ENCODE measurements at regions not wholly inside any gene's neighbourhood (a gene's known extent, or its start where the extent isn't known, plus 50 kb on each side); places are given as distances from the start of the nearest gene placed in this dataset.

DNA sequence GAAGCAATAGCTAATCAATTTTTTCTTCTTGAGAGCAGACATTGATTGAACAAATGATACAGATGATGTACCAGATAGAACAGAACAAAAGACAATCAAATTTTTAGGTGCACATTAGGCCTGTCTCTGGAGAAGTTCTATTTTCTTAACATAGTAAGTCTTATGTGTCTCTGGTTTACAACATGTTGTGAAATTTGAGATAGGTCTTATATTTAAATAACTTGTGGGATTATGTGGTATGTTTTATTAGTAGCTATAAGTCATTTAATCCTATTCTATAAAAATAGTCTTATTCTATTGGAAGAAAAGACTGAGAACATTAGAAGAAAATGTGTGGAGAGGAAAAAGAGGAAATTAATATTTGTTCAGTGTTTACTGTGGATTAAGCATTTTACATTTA lies 358.0 kb downstream of the ATP23 start:
- H3K9me2 ChIP-seq (replicated peaks; ENCODE audit: low read length), result no peaks in the 10 kb centered on the region
- no peak overlapping the region for H3K9ac ChIP-seq (ENCODE audit: low read length)
- H3F3A ChIP-seq (ENCODE audit: low read length, unreplicated experiment), result no peaks in the 10 kb centered on the region
- intact Hi-C loops (cut with micrococcal nuclease), result no loop called here
- CTCF ChIA-PET, result no interaction called here
- no peak overlapping the region for H3K4me3 ChIP-seq (ENCODE audit: low read length)
- DNase-seq, result peak; percentile 31
- H3K27me3 ChIP-seq (ENCODE audit: low read length), result no peaks in the 10 kb centered on the region
- no peaks in the 10 kb centered on the region for H3K9me3 ChIP-seq (ENCODE audit: low read length)
- POLR2A ChIA-PET (ENCODE audit: unreplicated experiment), result no interaction called here
- BruUV-seq (replicated peaks), result no TSS peak
- H3K4me2 ChIP-seq (ENCODE audit: low read length), result no peak overlapping the region
- peak; percentile 62 for ATAC-seq
- TF ChIP-seq EZH2 (IDR thresholded peaks at IDR 0.05; ENCODE audit: low read length, unreplicated experiment) (no peak), EZH2phosphoT487 (IDR thresholded peaks at IDR 0.05; ENCODE audit: borderline replicate concordance, low read length) (no peak)
- no peaks in the 10 kb centered on the region for H4K20me1 ChIP-seq (ENCODE audit: low read length)
- H3K79me2 ChIP-seq (ENCODE audit: low read length), result no peaks in the 10 kb centered on the region
- H2AFZ ChIP-seq (ENCODE audit: low read length), result no peak overlapping the region
- no peak overlapping the region for H3K27ac ChIP-seq (ENCODE audit: low read length)
- H3K4me1 ChIP-seq (ENCODE audit: insufficient read depth, low read length), result peaks cover 30% of the 10 kb centered on the region
- H3K36me3 ChIP-seq (ENCODE audit: low read depth, low read length), result no peaks in the 10 kb centered on the region

DNA sequence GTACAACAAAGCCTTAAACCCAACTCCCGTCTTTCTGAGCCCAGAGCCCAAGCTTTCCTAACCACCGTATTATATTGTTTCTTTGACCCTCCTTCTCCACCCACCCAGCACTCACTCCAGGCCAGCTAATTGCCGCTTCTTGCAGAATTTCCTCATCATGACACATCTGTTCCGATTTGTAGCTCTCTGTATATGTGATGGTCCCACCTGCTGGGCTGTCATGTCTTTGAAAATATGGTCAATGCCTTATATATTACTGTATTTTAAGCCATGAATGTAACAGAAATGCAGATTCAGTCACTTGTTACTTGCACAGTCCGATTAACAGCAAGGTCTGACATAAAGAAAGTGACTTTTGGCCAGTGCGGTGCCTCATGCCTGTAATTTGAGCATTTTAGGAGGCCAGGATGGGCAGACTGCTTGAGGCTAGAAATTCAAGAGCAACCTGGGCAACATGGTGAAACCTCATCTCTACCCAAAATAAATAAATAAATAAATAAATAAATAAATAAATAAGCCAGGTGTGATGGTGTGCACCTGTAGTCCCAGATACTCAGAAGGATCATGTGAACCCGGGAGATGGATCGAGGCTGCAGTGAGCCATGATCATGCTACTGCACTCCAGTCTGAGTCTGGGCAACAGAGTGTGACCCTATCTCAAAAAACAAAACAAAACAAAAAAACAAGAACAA lies 359.8 kb downstream of the ATP23 start:
- H3K27me3 ChIP-seq (ENCODE audit: low read length), result no peaks in the 10 kb centered on the region
- DNase-seq, result no peak
- H3K4me2 ChIP-seq (ENCODE audit: low read length), result no peak overlapping the region
- no peak overlapping the region for H3K9ac ChIP-seq (ENCODE audit: low read length)
- no peaks in the 10 kb centered on the region for H3F3A ChIP-seq (ENCODE audit: low read length, unreplicated experiment)
- ChIA-PET CTCF (interaction anchor here (0.7 kb wide), 2 partner anchors 53 to 318 kb away, joined by 5 to 6 read pairs; no protein-coding TSS in a partner anchor), POLR2A (ENCODE audit: unreplicated experiment) (no interaction called here)
- H3K36me3 ChIP-seq (ENCODE audit: low read depth, low read length), result no peaks in the 10 kb centered on the region
- H4K20me1 ChIP-seq (ENCODE audit: low read length), result no peaks in the 10 kb centered on the region
- TF ChIP-seq EZH2 (IDR thresholded peaks at IDR 0.05; ENCODE audit: low read length, unreplicated experiment) (no peak), EZH2phosphoT487 (IDR thresholded peaks at IDR 0.05; ENCODE audit: borderline replicate concordance, low read length) (no peak)
- TF ChIP-seq, protein P1, sequence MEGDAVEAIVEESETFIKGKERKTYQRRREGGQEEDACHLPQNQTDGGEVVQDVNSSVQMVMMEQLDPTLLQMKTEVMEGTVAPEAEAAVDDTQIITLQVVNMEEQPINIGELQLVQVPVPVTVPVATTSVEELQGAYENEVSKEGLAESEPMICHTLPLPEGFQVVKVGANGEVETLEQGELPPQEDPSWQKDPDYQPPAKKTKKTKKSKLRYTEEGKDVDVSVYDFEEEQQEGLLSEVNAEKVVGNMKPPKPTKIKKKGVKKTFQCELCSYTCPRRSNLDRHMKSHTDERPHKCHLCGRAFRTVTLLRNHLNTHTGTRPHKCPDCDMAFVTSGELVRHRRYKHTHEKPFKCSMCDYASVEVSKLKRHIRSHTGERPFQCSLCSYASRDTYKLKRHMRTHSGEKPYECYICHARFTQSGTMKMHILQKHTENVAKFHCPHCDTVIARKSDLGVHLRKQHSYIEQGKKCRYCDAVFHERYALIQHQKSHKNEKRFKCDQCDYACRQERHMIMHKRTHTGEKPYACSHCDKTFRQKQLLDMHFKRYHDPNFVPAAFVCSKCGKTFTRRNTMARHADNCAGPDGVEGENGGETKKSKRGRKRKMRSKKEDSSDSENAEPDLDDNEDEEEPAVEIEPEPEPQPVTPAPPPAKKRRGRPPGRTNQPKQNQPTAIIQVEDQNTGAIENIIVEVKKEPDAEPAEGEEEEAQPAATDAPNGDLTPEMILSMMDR (conservative IDR thresholded peaks at IDR 0.05; ENCODE audit: low read depth, low read length), result no peak
- no TSS peak for BruUV-seq (replicated peaks)
- H3K9me3 ChIP-seq (ENCODE audit: low read length), result no peaks in the 10 kb centered on the region
- H3K4me3 ChIP-seq (ENCODE audit: low read length), result no peak overlapping the region
- no peak overlapping the region for H2AFZ ChIP-seq (ENCODE audit: low read length)
- H3K27ac ChIP-seq (ENCODE audit: low read length), result no peak overlapping the region
- intact Hi-C loops (cut with micrococcal nuclease), result no loop called here
- no peaks in the 10 kb centered on the region for H3K79me2 ChIP-seq (ENCODE audit: low read length)
- H3K9me2 ChIP-seq (replicated peaks; ENCODE audit: low read length), result no peaks in the 10 kb centered on the region
- H3K4me1 ChIP-seq (ENCODE audit: insufficient read depth, low read length), result peaks cover 39% of the 10 kb centered on the region
- no peak for ATAC-seq

DNA sequence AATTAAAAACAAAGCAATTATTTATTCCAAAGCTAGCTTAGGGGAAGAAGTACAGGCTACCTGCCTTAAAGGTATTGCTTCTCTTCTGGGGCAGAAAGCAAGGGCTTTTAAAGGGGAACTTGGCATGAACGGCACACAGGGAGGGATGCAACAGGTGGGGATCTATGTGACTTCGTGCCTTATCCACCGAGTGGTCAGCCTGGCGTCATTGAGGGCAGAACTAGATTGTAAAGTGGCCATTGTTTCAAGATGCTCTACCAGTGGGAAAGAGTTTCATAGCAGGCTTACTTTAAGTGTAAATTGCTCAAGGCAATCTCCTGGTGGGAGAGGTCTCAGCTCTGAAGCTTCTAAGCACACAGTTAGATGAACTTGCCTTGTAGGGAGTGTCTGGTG lies 360.4 kb downstream of the ATP23 start:
- no peaks in the 10 kb centered on the region for H3K9me3 ChIP-seq (ENCODE audit: low read length)
- no TSS peak for BruUV-seq (replicated peaks)
- no peak overlapping the region for H3K4me3 ChIP-seq (ENCODE audit: low read length)
- no peak overlapping the region for H3K9ac ChIP-seq (ENCODE audit: low read length)
- H3K4me2 ChIP-seq (ENCODE audit: low read length), result 0 out of 2 replicates have a peak overlapping the region, but pooled peaks have one; percentile 36
- H3K36me3 ChIP-seq (ENCODE audit: low read depth, low read length), result no peaks in the 10 kb centered on the region
- no peaks in the 10 kb centered on the region for H3K27me3 ChIP-seq (ENCODE audit: low read length)
- no peaks in the 10 kb centered on the region for H3K9me2 ChIP-seq (replicated peaks; ENCODE audit: low read length)
- no peaks in the 10 kb centered on the region for H3K79me2 ChIP-seq (ENCODE audit: low read length)
- no peaks in the 10 kb centered on the region for H4K20me1 ChIP-seq (ENCODE audit: low read length)
- H3K27ac ChIP-seq (ENCODE audit: low read length), result no peak overlapping the region
- DNase-seq (no peak), ATAC-seq (no peak)
- H3F3A ChIP-seq (ENCODE audit: low read length, unreplicated experiment), result no peaks in the 10 kb centered on the region
- ChIA-PET POLR2A (ENCODE audit: unreplicated experiment) (no interaction called here), CTCF (interaction anchor here (0.7 kb wide), 1 partner anchor 54 kb away, joined by 6 read pairs; no protein-coding TSS in a partner anchor)
- no peak overlapping the region for H2AFZ ChIP-seq (ENCODE audit: low read length)
- intact Hi-C loops (cut with micrococcal nuclease), result loop anchor here (1.0 kb wide), 2 partner anchors 125 to 318 kb away; no protein-coding TSS in a partner anchor
- H3K4me1 ChIP-seq (ENCODE audit: insufficient read depth, low read length), result peaks cover 44% of the 10 kb centered on the region
- TF ChIP-seq EZH2 (IDR thresholded peaks at IDR 0.05; ENCODE audit: low read length, unreplicated experiment), result no peak
- TF ChIP-seq, protein P1 (conservative IDR thresholded peaks at IDR 0.05; ENCODE audit: low read depth, low read length), result no peak
- TF ChIP-seq EZH2phosphoT487 (IDR thresholded peaks at IDR 0.05; ENCODE audit: borderline replicate concordance, low read length), result no peak
